ENCODE measurements at regions not wholly inside any gene's neighbourhood (a gene's known extent, or its start where the extent isn't known, plus 50 kb on each side); places are given as distances from the start of the nearest gene placed in this dataset.

DNA sequence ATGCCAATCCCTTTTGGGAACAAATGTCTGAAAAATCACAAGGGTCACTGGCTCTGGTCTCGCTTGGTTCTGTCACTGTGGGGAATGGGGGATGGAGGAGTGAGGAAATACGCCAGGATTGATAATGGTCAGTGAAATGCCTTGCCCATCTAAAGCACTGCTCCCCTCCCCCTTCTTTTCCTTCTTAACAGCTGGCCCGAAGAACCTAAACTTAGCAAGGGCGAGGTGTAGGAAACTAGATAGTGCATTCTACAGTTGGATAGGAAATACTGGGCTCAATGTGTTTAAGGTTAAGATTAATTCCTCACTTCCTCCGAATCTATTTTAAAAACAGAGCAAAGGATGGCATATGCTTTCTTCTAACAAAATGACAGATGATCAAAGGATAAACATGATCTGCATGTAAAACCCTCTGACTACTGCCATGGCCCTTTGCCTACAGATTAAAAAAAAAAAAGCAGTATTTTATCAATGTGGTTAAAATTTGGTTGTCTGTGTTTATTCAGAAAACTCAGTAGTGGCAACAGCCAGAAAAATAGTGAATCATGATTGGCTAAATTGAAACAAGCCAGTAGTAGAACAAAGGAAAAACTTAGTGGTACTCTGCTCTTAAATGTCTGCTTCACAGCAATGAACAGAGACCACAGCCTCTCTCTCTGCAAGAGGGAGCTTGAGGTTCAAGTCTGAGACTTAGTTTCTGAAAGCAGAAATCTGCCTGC, 86.1 kb upstream of the VAV3 start:
- H3K9me3 Mint-ChIP-seq = no peaks in the 10 kb centered on the region
- Histone ChIP-seq H3K9me2 (ENCODE audit: insufficient read depth) (no peaks in the 10 kb centered on the region; the same call in 1 of the 2 replicates), H3K27me3 (ENCODE audit: insufficient read depth) (no peaks in the 10 kb centered on the region), H3K4me3 (no peak overlapping the region), H3K36me3 (ENCODE audit: insufficient read depth) (no peaks in the 10 kb centered on the region), H3K79me2 (replicated peaks; ENCODE audit: insufficient read depth) (no peaks in the 10 kb centered on the region), H3K4me1 (ENCODE audit: insufficient read depth) (peaks cover 48% of the 10 kb centered on the region), H3F3A (replicated peaks; ENCODE audit: low read depth) (no peaks in the 10 kb centered on the region), H4K20me1 (replicated peaks; ENCODE audit: insufficient read depth) (no peaks in the 10 kb centered on the region), H2AFZ (peak overlapping the region; percentile 9; the same call in 1 of the 2 replicates), H3K4me2 (peak overlapping the region; percentile 55), H3K27ac (ENCODE audit: low read depth) (no peak overlapping the region)
- peak; percentile 17 for ATAC-seq
- no peak overlapping the region for H3K4me3 Mint-ChIP-seq
- DNase-seq (ENCODE audit: low spot score) = peak; percentile 44
- no peak overlapping the region for H3K27ac Mint-ChIP-seq
- TF ChIP-seq ZNF114 (CRISPR knock-in tag; IDR thresholded peaks at IDR 0.05) (no peak), JUNB (IDR thresholded peaks at IDR 0.05; ENCODE audit: unreplicated experiment) (no peak), STAT1 (IDR thresholded peaks at IDR 0.05; ENCODE audit: unreplicated experiment) (no peak), NANOG (IDR thresholded peaks at IDR 0.05; ENCODE audit: borderline replicate concordance) (no peak), EZH2 (IDR thresholded peaks at IDR 0.05; ENCODE audit: low read depth, unreplicated experiment) (no peak), EZH2phosphoT487 (IDR thresholded peaks at IDR 0.05; ENCODE audit: unreplicated experiment) (no peak), CREB1 (CRISPR knock-in tag; IDR thresholded peaks at IDR 0.05; ENCODE audit: low read depth) (no peak), ZNF331 (CRISPR knock-in tag; IDR thresholded peaks at IDR 0.05; ENCODE audit: low read depth) (no peak), POLR2AphosphoS5 (IDR thresholded peaks at IDR 0.05; ENCODE audit: low read depth) (no peak)
- TF ChIP-seq, protein P1, sequence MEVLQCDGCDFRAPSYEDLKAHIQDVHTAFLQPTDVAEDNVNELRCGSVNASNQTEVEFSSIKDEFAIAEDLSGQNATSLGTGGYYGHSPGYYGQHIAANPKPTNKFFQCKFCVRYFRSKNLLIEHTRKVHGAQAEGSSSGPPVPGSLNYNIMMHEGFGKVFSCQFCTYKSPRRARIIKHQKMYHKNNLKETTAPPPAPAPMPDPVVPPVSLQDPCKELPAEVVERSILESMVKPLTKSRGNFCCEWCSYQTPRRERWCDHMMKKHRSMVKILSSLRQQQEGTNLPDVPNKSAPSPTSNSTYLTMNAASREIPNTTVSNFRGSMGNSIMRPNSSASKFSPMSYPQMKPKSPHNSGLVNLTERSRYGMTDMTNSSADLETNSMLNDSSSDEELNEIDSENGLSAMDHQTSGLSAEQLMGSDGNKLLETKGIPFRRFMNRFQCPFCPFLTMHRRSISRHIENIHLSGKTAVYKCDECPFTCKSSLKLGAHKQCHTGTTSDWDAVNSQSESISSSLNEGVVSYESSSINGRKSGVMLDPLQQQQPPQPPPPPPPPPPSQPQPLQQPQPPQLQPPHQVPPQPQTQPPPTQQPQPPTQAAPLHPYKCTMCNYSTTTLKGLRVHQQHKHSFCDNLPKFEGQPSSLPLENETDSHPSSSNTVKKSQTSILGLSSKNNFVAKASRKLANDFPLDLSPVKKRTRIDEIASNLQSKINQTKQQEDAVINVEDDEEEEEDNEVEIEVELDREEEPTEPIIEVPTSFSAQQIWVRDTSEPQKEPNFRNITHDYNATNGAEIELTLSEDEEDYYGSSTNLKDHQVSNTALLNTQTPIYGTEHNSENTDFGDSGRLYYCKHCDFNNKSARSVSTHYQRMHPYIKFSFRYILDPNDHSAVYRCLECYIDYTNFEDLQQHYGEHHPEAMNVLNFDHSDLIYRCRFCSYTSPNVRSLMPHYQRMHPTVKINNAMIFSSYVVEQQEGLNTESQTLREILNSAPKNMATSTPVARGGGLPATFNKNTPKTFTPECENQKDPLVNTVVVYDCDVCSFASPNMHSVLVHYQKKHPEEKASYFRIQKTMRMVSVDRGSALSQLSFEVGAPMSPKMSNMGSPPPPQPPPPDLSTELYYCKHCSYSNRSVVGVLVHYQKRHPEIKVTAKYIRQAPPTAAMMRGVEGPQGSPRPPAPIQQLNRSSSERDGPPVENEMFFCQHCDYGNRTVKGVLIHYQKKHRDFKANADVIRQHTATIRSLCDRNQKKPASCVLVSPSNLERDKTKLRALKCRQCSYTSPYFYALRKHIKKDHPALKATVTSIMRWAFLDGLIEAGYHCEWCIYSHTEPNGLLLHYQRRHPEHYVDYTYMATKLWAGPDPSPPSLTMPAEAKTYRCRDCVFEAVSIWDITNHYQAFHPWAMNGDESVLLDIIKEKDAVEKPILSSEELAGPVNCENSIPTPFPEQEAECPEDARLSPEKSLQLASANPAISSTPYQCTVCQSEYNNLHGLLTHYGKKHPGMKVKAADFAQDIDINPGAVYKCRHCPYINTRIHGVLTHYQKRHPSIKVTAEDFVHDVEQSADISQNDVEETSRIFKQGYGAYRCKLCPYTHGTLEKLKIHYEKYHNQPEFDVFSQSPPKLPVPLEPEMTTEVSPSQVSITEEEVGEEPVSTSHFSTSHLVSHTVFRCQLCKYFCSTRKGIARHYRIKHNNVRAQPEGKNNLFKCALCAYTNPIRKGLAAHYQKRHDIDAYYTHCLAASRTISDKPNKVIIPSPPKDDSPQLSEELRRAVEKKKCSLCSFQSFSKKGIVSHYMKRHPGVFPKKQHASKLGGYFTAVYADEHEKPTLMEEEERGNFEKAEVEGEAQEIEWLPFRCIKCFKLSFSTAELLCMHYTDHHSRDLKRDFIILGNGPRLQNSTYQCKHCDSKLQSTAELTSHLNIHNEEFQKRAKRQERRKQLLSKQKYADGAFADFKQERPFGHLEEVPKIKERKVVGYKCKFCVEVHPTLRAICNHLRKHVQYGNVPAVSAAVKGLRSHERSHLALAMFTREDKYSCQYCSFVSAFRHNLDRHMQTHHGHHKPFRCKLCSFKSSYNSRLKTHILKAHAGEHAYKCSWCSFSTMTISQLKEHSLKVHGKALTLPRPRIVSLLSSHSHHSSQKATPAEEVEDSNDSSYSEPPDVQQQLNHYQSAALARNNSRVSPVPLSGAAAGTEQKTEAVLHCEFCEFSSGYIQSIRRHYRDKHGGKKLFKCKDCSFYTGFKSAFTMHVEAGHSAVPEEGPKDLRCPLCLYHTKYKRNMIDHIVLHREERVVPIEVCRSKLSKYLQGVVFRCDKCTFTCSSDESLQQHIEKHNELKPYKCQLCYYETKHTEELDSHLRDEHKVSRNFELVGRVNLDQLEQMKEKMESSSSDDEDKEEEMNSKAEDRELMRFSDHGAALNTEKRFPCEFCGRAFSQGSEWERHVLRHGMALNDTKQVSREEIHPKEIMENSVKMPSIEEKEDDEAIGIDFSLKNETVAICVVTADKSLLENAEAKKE (CRISPR knock-in tag; IDR thresholded peaks at IDR 0.05) = no peak
- TF ChIP-seq, protein P2, sequence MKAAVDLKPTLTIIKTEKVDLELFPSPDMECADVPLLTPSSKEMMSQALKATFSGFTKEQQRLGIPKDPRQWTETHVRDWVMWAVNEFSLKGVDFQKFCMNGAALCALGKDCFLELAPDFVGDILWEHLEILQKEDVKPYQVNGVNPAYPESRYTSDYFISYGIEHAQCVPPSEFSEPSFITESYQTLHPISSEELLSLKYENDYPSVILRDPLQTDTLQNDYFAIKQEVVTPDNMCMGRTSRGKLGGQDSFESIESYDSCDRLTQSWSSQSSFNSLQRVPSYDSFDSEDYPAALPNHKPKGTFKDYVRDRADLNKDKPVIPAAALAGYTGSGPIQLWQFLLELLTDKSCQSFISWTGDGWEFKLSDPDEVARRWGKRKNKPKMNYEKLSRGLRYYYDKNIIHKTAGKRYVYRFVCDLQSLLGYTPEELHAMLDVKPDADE (IDR thresholded peaks at IDR 0.05) = no peak
- TF ChIP-seq, protein P3, sequence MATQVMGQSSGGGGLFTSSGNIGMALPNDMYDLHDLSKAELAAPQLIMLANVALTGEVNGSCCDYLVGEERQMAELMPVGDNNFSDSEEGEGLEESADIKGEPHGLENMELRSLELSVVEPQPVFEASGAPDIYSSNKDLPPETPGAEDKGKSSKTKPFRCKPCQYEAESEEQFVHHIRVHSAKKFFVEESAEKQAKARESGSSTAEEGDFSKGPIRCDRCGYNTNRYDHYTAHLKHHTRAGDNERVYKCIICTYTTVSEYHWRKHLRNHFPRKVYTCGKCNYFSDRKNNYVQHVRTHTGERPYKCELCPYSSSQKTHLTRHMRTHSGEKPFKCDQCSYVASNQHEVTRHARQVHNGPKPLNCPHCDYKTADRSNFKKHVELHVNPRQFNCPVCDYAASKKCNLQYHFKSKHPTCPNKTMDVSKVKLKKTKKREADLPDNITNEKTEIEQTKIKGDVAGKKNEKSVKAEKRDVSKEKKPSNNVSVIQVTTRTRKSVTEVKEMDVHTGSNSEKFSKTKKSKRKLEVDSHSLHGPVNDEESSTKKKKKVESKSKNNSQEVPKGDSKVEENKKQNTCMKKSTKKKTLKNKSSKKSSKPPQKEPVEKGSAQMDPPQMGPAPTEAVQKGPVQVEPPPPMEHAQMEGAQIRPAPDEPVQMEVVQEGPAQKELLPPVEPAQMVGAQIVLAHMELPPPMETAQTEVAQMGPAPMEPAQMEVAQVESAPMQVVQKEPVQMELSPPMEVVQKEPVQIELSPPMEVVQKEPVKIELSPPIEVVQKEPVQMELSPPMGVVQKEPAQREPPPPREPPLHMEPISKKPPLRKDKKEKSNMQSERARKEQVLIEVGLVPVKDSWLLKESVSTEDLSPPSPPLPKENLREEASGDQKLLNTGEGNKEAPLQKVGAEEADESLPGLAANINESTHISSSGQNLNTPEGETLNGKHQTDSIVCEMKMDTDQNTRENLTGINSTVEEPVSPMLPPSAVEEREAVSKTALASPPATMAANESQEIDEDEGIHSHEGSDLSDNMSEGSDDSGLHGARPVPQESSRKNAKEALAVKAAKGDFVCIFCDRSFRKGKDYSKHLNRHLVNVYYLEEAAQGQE (IDR thresholded peaks at IDR 0.05; ENCODE audit: unreplicated experiment) = no peak
- TF ChIP-seq, protein P4, sequence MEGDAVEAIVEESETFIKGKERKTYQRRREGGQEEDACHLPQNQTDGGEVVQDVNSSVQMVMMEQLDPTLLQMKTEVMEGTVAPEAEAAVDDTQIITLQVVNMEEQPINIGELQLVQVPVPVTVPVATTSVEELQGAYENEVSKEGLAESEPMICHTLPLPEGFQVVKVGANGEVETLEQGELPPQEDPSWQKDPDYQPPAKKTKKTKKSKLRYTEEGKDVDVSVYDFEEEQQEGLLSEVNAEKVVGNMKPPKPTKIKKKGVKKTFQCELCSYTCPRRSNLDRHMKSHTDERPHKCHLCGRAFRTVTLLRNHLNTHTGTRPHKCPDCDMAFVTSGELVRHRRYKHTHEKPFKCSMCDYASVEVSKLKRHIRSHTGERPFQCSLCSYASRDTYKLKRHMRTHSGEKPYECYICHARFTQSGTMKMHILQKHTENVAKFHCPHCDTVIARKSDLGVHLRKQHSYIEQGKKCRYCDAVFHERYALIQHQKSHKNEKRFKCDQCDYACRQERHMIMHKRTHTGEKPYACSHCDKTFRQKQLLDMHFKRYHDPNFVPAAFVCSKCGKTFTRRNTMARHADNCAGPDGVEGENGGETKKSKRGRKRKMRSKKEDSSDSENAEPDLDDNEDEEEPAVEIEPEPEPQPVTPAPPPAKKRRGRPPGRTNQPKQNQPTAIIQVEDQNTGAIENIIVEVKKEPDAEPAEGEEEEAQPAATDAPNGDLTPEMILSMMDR (conservative IDR thresholded peaks at IDR 0.05; ENCODE audit: low read depth in 2 of 2) = no peak
- H3K27me3 Mint-ChIP-seq (ENCODE audit: insufficient read depth, low read depth, poor library complexity) = no peaks in the 10 kb centered on the region
- no peaks in the 10 kb centered on the region for H3K36me3 Mint-ChIP-seq (ENCODE audit: low read depth)
- peaks cover 28% of the 10 kb centered on the region for H3K4me1 Mint-ChIP-seq

All from GM23338 (cell line).